ENCODE measurements at regions not wholly inside any gene's neighbourhood (a gene's known extent, or its start where the extent isn't known, plus 50 kb on each side); places are given as distances from the start of the nearest gene placed in this dataset.

GRCh38 chr9:129523943-129524581 is 96.8 kb downstream of the C9orf50 start:
- WGBS (ENCODE audit: extremely low coverage, insufficient coverage, insufficient read length): no CpG with 5 or more reads among the region's 8 CpGs
- H2BK120ac ChIP-seq (ENCODE audit: insufficient read depth, low read length, poor library complexity): no peak overlapping the region
- H2BK12ac ChIP-seq (ENCODE audit: low read length): no peak overlapping the region
- H2BK5ac ChIP-seq (ENCODE audit: low read depth, low read length, poor library complexity): no peak overlapping the region
- no peak overlapping the region for H4K12ac ChIP-seq (ENCODE audit: low read depth, low read length)
- H3K4me2 ChIP-seq (ENCODE audit: low read length): no peak overlapping the region
- H3K4ac ChIP-seq (ENCODE audit: low read depth, low read length): no peak overlapping the region
- no peaks in the 10 kb centered on the region for H3K4me1 ChIP-seq (ENCODE audit: control insufficient read depth in 1 of 2, insufficient read depth in 2 of 2, low read length in 2 of 2)
- H3K9me3 ChIP-seq (ENCODE audit: insufficient read depth, low read depth, low read length): peaks cover 2% of the 10 kb centered on the region
- H3K36me3 ChIP-seq (ENCODE audit: control insufficient read depth in 1 of 2, insufficient read depth in 2 of 2, low read length in 2 of 2): no peaks in the 10 kb centered on the region
- H3K79me2 ChIP-seq (ENCODE audit: control insufficient read depth, insufficient read depth, low read length, poor library complexity): no peaks in the 10 kb centered on the region
- no peak for DNase-seq
- no peak overlapping the region for H4K91ac ChIP-seq (ENCODE audit: low read depth, low read length)
- H3K9ac ChIP-seq (ENCODE audit: low read length): no peak overlapping the region
- no peak overlapping the region for H3K27ac ChIP-seq (ENCODE audit: low read depth, low read length)
- H3K14ac ChIP-seq (ENCODE audit: low read length): no peak overlapping the region
- no peak overlapping the region for H3K23ac ChIP-seq (ENCODE audit: low read length)
- H2AFZ ChIP-seq (ENCODE audit: insufficient read depth, low read length, poor library complexity): no peak overlapping the region
- no peak overlapping the region for H3K4me3 ChIP-seq (ENCODE audit: low read depth, low read length)
- H3K18ac ChIP-seq (ENCODE audit: low read length): no peak overlapping the region
- H2AK5ac ChIP-seq (ENCODE audit: low read length): no peak overlapping the region
- no peak overlapping the region for H4K8ac ChIP-seq (ENCODE audit: low read depth, low read length)
- H3K27me3 ChIP-seq (ENCODE audit: insufficient read depth, low read length): no peaks in the 10 kb centered on the region
- no peaks in the 10 kb centered on the region for H3K79me1 ChIP-seq (ENCODE audit: low read length)

- Histone ChIP-seq H3K79me2 (ENCODE audit: control insufficient read depth, insufficient read depth, low read length, poor library complexity) (no peaks in the 10 kb centered on the region), H2AFZ (ENCODE audit: insufficient read depth, low read length, poor library complexity) (no peak overlapping the region), H3K36me3 (ENCODE audit: control insufficient read depth in 1 of 2, insufficient read depth in 2 of 2, low read length in 2 of 2) (no peaks in the 10 kb centered on the region), H4K91ac (ENCODE audit: low read depth, low read length) (no peak overlapping the region), H4K8ac (ENCODE audit: low read depth, low read length) (no peak overlapping the region), H3K9ac (ENCODE audit: low read length) (no peak overlapping the region), H3K4me2 (ENCODE audit: low read length) (no peak overlapping the region), H2BK12ac (ENCODE audit: low read length) (no peak overlapping the region), H2AK5ac (ENCODE audit: low read length) (no peak overlapping the region), H3K4ac (ENCODE audit: low read depth, low read length) (no peak overlapping the region), H2BK5ac (ENCODE audit: low read depth, low read length, poor library complexity) (no peak overlapping the region), H3K23ac (ENCODE audit: low read length) (no peak overlapping the region), H2BK120ac (ENCODE audit: insufficient read depth, low read length, poor library complexity) (no peak overlapping the region), H3K14ac (ENCODE audit: low read length) (no peak overlapping the region), H3K79me1 (ENCODE audit: low read length) (no peaks in the 10 kb centered on the region), H3K4me3 (ENCODE audit: low read depth, low read length) (no peak overlapping the region), H3K27ac (ENCODE audit: low read depth, low read length) (no peak overlapping the region), H4K12ac (ENCODE audit: low read depth, low read length) (no peak overlapping the region), H3K27me3 (ENCODE audit: insufficient read depth, low read length) (no peaks in the 10 kb centered on the region), H3K4me1 (ENCODE audit: control insufficient read depth in 1 of 2, insufficient read depth in 2 of 2, low read length in 2 of 2) (no peaks in the 10 kb centered on the region), H3K18ac (ENCODE audit: low read length) (no peak overlapping the region), H3K9me3 (ENCODE audit: insufficient read depth, low read depth, low read length) (peaks cover 2% of the 10 kb centered on the region)
- no peak for DNase-seq
- no CpG with 5 or more reads among the region's 7 CpGs for WGBS (ENCODE audit: extremely low coverage, insufficient coverage, insufficient read length)
Observed at GRCh38 chr9:129522351-129522750, 98.5 kb downstream of the C9orf50 start.

- peak in 1 of 2 donors; percentile 52 for DNase-seq
- H4K8ac ChIP-seq (ENCODE audit: low read depth, low read length): no peak overlapping the region
- H4K12ac ChIP-seq (ENCODE audit: low read depth, low read length): no peak overlapping the region
- no CpG with 5 or more reads among the region's 3 CpGs for WGBS (ENCODE audit: extremely low coverage, insufficient coverage, insufficient read length)
- H2BK120ac ChIP-seq (ENCODE audit: insufficient read depth, low read length, poor library complexity): no peak overlapping the region
- H2BK12ac ChIP-seq (ENCODE audit: low read length): no peak overlapping the region
- no peaks in the 10 kb centered on the region for H3K36me3 ChIP-seq (ENCODE audit: control insufficient read depth in 1 of 2, insufficient read depth in 2 of 2, low read length in 2 of 2)
- H3K79me1 ChIP-seq (ENCODE audit: low read length): no peaks in the 10 kb centered on the region
- H3K23ac ChIP-seq (ENCODE audit: low read length): no peak overlapping the region
- no peak overlapping the region for H2BK5ac ChIP-seq (ENCODE audit: low read depth, low read length, poor library complexity)
- H3K9me3 ChIP-seq (ENCODE audit: insufficient read depth, low read depth, low read length): peaks cover 1% of the 10 kb centered on the region
- H3K9ac ChIP-seq (ENCODE audit: low read length): no peak overlapping the region
- no peak overlapping the region for H3K14ac ChIP-seq (ENCODE audit: low read length)
- no peak overlapping the region for H3K27ac ChIP-seq (ENCODE audit: low read depth, low read length)
- no peaks in the 10 kb centered on the region for H3K27me3 ChIP-seq (ENCODE audit: insufficient read depth, low read length)
- no peak overlapping the region for H4K91ac ChIP-seq (ENCODE audit: low read depth, low read length)
- H3K79me2 ChIP-seq (ENCODE audit: control insufficient read depth, insufficient read depth, low read length, poor library complexity): no peaks in the 10 kb centered on the region
- no peak overlapping the region for H2AFZ ChIP-seq (ENCODE audit: insufficient read depth, low read length, poor library complexity)
- H3K4ac ChIP-seq (ENCODE audit: low read depth, low read length): no peak overlapping the region
- no peak overlapping the region for H2AK5ac ChIP-seq (ENCODE audit: low read length)
- H3K4me3 ChIP-seq (ENCODE audit: low read depth, low read length): no peak overlapping the region
- no peaks in the 10 kb centered on the region for H3K4me1 ChIP-seq (ENCODE audit: control insufficient read depth in 1 of 2, insufficient read depth in 2 of 2, low read length in 2 of 2)
- H3K18ac ChIP-seq (ENCODE audit: low read length): no peak overlapping the region
- no peak overlapping the region for H3K4me2 ChIP-seq (ENCODE audit: low read length)
Observed at GRCh38 chr9:129520082-129520481, 100.8 kb downstream of the C9orf50 start.

GRCh38 chr9:129518074-129518473 is 102.8 kb downstream of the C9orf50 start:
- no peak overlapping the region for H3K23ac ChIP-seq (ENCODE audit: low read length)
- H3K4me1 ChIP-seq (ENCODE audit: control insufficient read depth in 1 of 2, insufficient read depth in 2 of 2, low read length in 2 of 2): no peaks in the 10 kb centered on the region
- no peak overlapping the region for H3K27ac ChIP-seq (ENCODE audit: low read depth, low read length)
- no peak overlapping the region for H4K8ac ChIP-seq (ENCODE audit: low read depth, low read length)
- no peak overlapping the region for H3K4ac ChIP-seq (ENCODE audit: low read depth, low read length)
- H3K18ac ChIP-seq (ENCODE audit: low read length): no peak overlapping the region
- no peak overlapping the region for H3K9ac ChIP-seq (ENCODE audit: low read length)
- H3K79me1 ChIP-seq (ENCODE audit: low read length): no peaks in the 10 kb centered on the region
- H3K4me2 ChIP-seq (ENCODE audit: low read length): no peak overlapping the region
- no peak overlapping the region for H4K91ac ChIP-seq (ENCODE audit: low read depth, low read length)
- no peak overlapping the region for H3K4me3 ChIP-seq (ENCODE audit: low read depth, low read length)
- H3K79me2 ChIP-seq (ENCODE audit: control insufficient read depth, insufficient read depth, low read length, poor library complexity): no peaks in the 10 kb centered on the region
- H2BK12ac ChIP-seq (ENCODE audit: low read length): no peak overlapping the region
- no peak overlapping the region for H2AFZ ChIP-seq (ENCODE audit: insufficient read depth, low read length, poor library complexity)
- no peak overlapping the region for H2BK5ac ChIP-seq (ENCODE audit: low read depth, low read length, poor library complexity)
- H3K36me3 ChIP-seq (ENCODE audit: control insufficient read depth in 1 of 2, insufficient read depth in 2 of 2, low read length in 2 of 2): no peaks in the 10 kb centered on the region
- H3K9me3 ChIP-seq (ENCODE audit: insufficient read depth, low read depth, low read length): peaks cover 15% of the 10 kb centered on the region
- H3K14ac ChIP-seq (ENCODE audit: low read length): no peak overlapping the region
- no peak for DNase-seq
- H4K12ac ChIP-seq (ENCODE audit: low read depth, low read length): no peak overlapping the region
- no peaks in the 10 kb centered on the region for H3K27me3 ChIP-seq (ENCODE audit: insufficient read depth, low read length)
- no peak overlapping the region for H2BK120ac ChIP-seq (ENCODE audit: insufficient read depth, low read length, poor library complexity)
- no peak overlapping the region for H2AK5ac ChIP-seq (ENCODE audit: low read length)
